ENCODE measurements at regions not wholly inside any gene's neighbourhood (a gene's known extent, or its start where the extent isn't known, plus 50 kb on each side); places are given as distances from the start of the nearest gene placed in this dataset.
"Not testable (repeated sequence)": the region's sequence is repeated elsewhere in the genome, so short reads cannot be mapped to it uniquely, and the experiment has no call there.

DNA sequence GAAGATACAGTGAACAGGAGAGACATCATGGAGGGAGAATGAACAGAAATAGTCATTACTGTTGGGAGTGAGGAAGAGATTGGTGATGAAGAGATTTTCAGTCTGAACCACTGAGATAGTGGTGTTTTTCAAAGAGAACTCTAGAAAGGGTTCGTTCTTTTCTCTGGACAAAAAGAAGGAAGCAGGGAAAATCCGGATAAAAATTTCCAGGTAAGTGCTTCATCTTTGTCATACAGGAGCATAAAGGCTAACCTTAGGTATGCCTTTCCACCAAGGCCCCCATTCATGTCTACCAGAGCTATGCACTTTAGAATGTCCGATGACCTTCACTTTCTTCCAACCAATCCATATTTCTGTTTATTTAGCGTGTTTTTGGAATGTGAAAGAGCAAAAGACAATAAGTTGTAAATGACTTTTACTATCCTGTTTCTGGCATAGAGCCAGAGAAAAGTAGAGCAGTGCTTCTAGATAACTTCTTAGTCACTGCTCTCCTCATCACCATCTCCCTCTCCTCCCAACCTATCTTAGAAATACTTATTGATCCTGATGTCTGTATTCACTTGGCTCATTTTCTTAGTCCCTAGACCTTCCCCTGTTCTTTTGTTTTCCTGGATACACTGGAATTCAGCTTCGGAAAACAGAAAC is 116.5 kb downstream of the TTC6 start:
- no peak for DNase-seq (ENCODE audit: low spot score)

DNA sequence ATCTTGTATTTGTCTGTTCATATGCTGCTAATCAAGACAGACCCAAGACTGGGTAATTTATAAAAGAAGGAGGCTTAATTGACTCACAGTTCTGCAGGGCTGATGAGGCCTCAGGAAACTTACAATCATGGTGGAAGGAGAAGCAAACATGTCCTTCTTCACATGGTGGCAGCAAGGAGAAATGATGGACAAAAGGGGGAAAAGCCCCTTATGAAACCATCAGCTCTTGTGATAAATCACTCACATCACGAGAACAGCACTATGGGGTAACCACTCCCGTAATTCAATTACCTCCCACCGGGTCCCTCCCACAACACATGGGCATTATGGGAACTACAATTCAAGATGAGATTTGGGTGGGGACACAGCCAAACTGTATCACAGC is 117.0 kb downstream of the TTC6 start:
- not testable (repeated sequence) for DNase-seq (ENCODE audit: low spot score)

DNA sequence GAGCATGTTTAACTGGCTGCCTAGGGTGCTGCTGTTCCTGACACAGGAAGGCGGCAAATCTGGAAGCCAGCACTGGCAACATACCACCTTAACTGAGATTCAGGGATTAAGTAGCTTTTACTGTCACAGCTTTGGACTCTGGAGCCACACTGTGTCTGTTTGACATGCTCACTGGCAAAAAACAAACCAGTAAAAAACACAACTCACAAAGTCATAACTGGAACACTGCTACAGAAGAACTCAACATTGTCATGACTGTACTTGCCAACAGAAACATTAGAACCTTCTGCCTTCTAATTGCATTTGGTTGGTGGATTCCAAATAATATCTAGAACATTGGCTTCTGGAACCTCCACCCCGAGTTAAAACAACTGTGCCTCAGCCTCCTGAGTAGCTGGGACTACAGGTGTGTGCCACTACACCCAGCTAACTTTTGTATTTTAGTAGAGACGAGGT is 117.6 kb downstream of the TTC6 start:
- DNase-seq (ENCODE audit: low spot score), result no peak

DNA sequence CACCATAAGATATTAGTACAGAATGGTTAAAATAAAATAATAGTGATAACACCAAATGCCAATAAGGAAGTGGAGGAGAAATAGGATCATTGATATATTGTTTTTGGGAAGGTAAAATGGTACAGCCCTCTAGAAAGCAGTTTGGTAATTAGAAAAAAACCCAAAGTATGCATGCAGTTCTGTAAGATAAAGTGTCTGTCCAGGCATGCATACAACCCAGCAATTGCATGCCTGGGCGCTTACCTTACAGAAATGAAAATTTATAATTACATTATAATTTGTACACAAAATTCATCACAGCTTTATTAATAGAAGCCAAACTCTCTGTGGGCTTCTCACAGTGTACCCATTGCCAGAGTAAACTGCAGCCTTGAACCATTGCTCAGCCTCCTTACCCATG is 124.7 kb downstream of the TTC6 start:
- no peak for DNase-seq (ENCODE audit: low spot score)

DNA sequence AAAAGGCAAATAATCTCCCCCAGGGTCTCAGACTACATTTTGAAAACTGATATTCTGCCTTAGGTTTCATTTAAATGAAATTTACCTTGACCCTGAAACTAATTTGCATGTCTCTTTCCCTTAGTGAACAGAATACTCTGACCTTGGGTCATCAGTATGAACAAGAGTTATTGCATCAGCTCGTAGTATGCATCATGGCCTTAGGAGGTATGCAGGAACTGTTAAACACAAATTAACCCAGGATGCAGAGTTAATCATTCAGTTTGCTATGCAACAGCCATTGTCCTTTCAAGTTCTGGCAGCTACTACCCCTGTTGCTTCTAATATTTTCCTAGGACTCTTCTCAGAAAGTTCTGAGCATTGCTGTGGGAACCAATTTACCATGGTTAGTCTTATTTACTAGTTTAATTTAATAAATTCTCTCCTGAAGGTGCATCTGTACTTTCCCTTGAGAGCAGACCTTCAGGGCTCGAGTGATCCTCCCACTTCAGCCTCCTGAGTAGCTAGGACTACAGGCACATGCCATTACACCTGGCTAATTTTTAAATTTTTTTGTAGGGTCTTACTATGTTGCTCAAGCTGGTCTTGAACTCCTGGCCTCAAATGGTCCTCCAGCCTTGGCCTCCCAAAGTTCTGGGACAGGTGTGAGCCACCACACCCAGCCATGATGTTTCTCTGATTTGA is 126.7 kb downstream of the TTC6 start:
- no peak for DNase-seq (ENCODE audit: low spot score)

DNA sequence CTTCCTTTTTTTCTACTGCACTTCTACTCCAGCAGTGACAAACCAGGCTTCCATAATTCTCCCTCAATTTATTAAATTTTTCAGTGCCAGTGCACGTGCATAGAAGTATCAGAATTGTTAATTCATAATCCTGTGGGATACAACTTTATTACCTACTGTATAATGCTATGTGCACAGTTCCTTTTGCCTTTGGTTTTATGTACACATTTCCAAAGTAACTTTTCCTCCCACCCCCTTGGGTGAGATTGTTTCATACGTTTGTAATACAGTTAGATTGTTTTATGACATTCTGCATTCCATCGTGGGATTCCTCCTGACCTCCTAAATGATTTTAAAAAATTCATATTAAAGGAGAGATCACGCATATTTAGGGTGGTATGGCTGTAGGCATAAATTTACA is 128.1 kb downstream of the TTC6 start:
- no peak for DNase-seq (ENCODE audit: low spot score)

DNA sequence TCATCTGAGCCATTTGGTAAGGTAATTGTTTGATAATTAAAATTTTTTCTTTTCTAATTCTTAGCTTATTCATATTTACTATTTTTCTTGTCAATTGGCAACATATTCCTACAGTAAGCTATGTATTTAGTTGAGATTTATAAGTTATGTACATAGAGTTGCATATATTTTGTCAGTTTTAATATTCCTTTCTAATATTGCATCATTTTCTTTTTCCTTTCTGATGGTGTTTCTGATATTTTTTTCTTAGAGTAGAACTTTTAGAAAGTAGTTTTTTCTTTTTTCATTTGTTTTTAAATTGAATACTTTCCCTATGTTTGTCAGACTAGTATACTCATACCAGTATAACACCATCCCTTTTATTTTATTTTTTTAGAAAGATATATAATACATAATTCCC is 131.3 kb downstream of the TTC6 start:
- DNase-seq (ENCODE audit: low spot score), result no peak

DNA sequence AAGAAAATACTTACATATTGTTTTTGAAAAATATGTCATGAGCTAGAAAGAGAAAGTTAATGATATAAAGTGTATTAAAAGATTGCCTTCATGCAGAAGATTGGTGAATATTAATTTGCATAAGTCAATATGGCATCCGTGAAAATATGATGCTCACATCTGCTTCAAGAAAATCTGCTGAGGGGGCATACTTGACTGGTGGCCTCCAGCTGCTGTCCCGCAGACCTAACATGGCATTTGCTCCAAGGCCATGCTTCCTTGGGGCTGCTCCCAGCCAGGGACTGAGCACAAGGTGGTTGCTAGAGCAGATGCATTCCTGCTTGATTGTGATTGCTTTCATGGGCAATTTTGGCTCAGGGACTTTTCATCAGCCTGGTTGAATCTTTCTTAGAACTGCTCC is 133.8 kb downstream of the TTC6 start:
- DNase-seq (ENCODE audit: low spot score), result no peak

DNA sequence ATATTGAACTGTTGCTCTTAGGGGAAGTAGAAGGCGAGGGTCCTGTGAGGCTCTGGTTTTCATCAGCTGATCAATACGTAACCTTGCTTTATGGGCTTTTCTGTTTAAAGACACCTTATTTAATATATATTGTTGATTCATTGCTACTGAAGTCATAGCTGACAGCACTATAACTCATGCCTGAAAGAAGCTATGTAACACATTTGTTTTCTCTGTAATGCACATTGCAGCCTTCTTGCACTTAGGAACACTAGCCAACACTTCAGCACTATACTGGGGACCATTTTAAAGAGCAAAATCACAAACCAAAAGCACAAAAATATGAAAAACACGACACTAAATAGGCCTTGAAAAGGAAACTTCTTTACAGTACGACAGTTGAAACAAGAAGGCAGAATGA is 135.7 kb downstream of the TTC6 start:
- DNase-seq (ENCODE audit: low spot score), result no peak

DNA sequence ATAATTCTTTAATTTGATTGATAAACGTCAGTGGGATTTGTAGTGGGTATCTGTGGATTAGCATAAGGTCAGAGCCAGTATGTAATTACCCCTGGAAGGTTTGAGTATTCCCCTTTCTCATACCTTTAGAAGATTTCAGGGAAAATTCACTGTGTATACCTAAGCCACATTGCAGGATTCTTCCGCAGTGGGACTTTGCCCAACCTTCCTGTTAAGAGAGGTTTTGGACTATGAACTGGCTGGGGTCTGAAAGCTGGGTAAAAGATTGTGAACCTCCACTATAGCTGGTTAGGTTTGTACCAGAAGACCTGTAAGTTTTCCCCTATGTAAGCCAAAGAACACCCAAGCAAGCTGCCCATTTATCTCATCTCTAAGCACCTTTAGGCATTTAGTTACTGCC is 150.2 kb downstream of the TTC6 start:
- no peak for DNase-seq (ENCODE audit: low spot score)

DNA sequence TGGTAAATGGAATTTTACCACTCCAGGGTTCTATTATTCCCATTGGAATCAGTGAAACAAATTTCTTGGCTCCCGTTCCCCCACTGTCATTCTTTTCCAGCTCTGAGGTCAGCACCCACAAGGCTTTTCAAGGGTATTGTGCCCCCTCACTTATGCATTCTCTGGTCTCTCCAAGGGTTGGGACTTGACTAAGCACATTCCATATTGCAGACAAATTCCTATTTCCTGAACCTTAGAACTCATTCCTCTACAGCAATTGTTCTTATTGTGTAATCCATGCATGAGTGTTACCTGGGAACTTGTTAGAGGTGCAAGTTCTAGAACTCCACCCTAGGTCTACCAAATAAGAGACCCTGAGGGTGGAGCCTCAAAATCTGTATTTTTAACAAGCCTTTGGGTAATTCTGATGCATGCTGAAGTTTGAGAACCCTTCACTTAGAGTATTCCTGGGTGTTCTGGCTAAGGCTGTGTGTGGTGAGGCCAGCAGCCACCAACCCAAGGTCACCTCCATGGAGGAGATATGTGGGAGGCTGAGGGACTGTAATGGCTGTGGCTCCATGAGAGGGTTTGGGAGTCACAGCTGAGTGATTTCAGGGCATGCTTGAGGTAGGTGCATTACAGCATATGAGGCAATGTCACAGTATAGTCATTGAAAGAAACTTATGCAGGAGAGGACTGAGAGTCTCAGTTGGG is 150.9 kb downstream of the TTC6 start:
- no peak for DNase-seq (ENCODE audit: low spot score)

DNA sequence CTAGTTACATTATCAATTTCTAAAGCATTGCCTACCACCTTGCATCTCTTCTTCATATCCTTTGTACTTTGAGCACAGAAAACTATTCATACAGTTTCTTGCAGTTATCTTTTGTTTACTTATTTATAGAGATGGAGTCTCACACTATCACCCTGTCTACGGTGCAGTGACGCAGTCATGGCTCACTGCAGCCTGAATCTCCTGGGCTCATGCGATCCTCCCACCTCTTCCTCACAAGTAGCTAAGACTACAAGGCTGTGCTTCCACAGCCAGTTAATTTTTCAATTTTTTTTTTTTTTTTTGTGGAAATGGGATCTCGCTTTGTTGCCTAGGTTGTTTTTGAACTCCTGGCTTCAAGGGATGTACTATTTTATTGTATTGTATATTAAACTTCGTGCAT is 158.0 kb downstream of the TTC6 start:
- DNase-seq (ENCODE audit: low spot score), result no peak

DNA sequence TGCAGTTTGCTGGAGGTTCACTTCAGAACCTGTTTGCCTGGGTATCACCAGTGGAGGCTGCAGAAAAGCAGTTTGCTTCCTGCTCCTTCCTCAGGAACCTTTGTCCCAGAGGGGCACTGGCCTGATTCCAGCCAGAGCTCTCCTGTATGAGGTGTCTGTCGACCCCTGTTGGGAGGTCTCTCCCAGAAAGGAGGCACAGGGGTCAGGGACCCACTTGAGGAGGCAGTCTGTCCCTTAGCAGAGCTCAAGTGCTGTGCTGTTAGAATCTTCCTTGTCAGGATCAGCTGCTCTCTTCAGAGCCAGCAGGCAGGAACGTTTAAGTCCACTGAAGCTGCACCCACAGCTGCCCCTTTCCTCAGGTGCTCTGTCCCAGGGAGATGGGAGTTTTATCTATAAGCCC is 164.8 kb downstream of the TTC6 start:
- DNase-seq (ENCODE audit: low spot score), result not testable (repeated sequence)

DNA sequence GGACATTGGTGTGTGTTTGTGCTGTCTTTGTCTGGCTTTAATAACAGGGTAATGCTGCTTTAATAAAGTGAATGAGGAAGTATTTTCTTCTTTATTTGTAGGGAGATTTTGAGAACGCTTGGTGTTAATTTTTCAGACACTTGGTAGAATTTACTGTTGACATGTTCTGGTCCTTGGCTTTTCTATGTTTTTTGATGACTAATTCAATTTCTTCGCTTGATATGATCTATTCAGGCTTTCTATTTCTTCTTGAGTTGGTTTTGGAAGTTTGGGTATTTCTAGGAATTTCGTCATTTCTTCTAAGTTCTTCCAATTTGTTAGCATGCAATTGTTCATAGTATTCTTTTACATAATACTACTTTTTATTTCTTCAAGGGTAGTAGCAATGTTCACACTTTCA is 167.8 kb downstream of the TTC6 start:
- no peak for DNase-seq (ENCODE audit: low spot score)

DNA sequence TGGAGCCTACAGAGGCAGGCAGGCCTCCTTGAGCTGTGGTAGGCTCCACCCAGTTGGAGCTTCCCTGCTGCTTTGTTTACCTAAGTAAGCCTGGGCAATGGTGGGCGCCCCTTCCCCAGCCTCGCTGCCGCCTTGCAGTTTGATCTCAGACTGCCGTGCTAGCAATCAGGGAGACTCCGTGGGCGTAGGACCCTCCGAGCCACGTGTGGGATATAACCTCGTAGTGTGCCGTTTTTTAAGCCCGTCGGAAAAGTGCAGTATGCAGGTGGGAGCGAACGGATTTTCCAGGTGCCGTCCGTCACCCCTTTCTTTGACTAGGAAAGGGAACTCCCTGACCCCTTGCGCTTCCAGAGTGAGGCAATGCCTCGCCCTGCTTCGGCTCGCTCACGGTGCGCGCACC is 176.9 kb downstream of the TTC6 start:
- DNase-seq (ENCODE audit: low spot score), result not testable (repeated sequence)

DNA sequence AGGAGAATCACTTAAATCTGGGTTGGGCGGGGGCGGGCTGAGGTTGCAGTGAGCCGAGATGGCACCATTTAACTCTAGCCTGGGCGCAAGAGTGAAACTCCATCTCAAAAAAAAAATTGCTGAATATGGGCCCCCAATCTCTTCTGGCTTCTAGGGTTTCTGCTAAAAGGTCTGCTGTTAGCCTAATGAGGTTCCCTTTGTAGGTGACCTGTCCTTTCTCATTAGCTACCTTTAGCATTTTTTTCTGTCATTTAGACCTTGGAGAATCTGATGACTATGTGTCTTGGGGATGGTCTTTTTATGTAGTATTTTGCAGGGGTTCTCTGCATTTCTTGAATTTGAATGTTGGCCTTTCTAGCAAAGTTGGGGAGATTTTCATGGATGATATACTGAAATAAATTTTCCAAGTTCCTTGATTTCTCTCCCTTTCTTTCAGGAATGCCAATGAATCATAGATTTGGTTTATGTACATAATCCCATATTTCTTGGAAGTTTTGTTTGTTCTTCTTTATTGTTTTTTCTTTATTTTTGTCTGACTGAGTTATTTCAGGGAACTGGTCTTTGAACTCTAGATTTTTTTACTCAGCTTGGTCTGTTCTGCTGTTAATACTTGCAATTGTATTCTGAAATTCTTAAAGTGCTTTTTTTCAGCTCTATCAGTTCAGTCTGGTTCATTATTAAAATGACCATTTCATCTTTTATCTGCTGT is 181.5 kb downstream of the TTC6 start:
- DNase-seq (ENCODE audit: low spot score), result no peak

DNA sequence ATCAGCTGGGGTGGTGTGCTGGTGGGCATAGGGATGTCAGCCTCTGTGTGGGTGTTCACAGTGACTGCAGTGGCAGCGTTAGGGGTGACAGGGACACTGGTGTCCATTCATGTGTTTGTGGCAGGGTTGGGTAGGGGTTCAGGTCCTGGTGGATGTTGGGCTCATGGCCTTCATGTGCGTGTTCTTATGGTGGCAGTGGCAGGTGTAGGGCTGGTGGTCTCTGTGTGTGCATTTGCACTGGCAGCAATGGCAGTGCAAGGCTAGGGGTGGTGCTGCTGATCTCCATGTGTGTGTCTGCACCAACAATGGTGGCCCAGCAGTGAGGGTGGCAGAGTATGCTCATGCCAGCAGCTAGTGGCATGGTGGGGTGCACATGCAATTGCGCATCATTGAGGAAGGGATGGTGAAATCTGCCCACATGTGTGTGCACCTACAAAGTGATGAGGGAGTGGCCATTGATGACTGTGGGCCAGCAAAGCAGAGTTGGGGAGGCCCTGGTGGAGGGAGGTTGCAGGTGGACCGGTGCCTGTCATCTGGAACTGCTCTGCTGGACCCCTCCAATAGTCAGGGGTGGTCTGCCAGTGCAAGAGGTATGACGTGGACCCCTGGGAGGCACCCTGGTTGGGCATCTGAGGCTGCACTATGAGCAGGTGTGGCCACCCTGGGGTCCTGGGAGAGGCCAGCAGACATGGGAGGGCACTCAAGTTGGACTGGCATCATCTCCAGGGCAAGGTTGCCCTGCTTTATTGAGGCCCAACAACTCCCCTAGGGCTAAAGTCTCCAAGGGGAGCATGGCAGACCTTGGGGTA is 182.9 kb downstream of the TTC6 start:
- no peak for DNase-seq (ENCODE audit: low spot score)

DNA sequence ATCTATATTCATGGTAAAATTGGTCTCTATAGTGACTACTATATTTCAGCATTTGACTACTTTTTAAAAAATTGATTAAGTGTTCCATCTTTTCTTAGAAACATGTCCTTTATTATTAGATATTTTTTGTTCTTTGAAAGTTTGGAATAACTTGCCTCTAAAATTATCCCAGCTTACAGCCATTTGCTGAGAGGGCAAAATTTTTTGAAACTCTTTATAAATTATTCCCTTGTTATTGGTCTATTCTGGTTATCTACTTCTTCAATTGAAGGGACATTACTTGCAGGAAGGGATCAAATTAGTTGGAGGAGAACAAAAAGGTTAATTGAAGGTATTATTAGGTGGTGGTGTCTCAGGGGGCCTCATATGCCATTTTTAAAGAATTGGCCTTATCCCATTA is 184.1 kb downstream of the TTC6 start:
- DNase-seq (ENCODE audit: low spot score), result no peak

DNA sequence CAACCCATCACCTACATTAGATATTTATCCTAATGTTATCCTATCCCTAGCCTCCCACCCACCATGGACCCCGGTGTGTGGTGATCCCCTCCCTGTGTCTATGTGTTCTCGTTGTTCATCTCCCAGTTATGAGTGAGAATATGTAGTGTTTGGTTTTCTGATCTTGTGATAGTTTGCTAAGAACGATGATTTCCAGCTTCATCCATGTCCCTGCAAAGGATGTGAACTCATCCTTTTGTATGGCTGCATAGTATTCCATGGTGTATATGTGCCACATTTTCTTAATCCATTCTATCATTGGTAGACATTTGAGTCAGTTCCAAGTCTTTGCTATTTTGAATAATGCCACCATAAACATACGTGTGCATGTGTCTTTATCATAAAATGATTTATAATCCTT is 185.3 kb downstream of the TTC6 start:
- DNase-seq (ENCODE audit: low spot score), result not testable (repeated sequence)

DNA sequence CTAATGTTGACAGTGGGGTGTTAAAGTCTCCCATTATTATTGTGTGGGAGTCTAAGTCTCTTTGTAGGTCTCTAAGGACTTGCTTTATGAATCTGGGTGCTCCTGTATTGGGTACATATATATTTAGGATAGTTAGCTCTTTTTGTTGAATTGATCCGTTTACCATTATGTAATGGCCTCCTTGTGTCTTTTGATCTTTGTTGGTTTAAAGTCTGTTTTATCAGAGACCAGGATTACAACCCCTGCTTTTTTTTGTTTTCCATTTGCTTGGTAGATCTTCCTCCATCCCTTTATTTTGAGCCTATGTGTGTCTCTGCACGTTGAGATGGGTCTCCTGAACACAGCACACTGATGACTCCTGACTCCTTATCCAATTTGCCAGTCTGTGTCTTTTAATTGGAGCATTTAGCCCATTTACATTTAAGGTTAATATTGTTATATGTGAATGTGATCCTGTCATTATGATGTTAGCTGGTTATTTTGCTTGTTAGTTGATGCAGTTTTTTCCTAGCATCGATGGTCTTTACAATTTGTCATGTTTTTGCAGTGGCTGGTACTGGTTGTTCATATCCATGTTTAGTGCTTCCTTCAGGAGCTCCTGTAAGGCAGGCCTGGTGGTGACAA is 188.9 kb downstream of the TTC6 start:
- not testable (repeated sequence) for DNase-seq (ENCODE audit: low spot score)

DNA sequence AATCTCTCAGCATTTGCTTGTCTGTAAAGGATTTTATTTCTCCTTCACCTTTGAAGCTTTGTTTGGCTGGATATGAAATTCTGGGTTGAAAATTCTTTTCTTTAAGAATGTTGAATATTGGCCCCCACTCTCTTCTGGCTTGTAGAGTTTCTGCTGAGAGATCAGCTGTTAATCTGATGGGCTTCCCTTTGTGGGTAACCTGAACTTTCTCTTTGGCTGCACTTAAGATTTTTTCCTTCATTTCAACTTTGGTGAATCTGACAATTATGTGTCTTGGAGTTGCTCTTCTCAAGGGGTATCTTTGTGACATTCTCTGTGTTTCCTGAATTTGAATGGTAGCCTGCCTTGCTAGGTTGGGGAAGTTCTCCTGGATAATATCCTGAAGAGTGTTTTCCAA is 189.4 kb downstream of the TTC6 start:
- DNase-seq (ENCODE audit: low spot score), result not testable (repeated sequence)

Data from pons (tissue), 1 donor.